Astrocyte of the cerebellum (primary cell): ENCODE measurements at regions not wholly inside any gene's neighbourhood (a gene's known extent, or its start where the extent isn't known, plus 50 kb on each side); places are given as distances from the start of the nearest gene placed in this dataset.
"Not testable (repeated sequence)": the region's sequence is repeated elsewhere in the genome, so short reads cannot be mapped to it uniquely, and the experiment has no call there.

Experiments
- DNase-seq: peaks from one replicate; pipeline ENCODE4 v3.0.0-alpha.2; 2011; ENCODE audit warnings: low read depth
- H3K4me3 ChIP-seq: 2 replicates; pipeline ENCODE4 v1.5.1; 2011; ENCODE audit warnings: mild to moderate bottlenecking, low read depth, low read length, moderate library complexity
- CTCF ChIP-seq: IDR thresholded peaks from 2 replicates; pipeline ENCODE4 v1.5.1; 2012; ENCODE audit warnings: low read length, low read depth, moderate library complexity, mild to moderate bottlenecking; ENCODE audit errors: missing control alignments
- in situ Hi-C: cut with HindIII; loops from 2 replicates; pipeline ENCODE4 v1.10.0; 2017; ENCODE audit warnings: low sequenced_read_pairs

DNA sequence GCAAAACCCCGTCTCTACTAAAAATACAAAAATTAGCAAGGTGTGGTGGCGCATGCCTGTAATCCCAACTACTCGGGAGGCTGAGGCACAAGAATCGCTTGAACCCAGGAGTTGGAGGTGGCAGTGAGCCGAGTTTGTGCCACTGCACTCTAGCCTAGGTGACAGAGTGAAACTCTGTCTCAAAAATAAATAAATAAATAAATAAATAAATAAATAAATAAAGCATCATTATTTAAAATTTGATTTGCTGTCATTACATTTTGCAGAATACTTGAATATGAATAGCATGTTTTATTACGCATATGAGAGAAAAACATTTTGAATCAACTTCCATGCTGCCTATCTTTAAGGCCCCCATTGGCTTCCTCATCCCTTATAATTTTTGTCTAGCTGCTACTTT is 53.4 kb upstream of the MED14 start:
- not testable (repeated sequence) for DNase-seq, H3K4me3 ChIP-seq
- in situ Hi-C loops, result loop anchor here (5.0 kb wide), 1 partner anchor 41 kb away; no protein-coding TSS in a partner anchor

- no peak for TF ChIP-seq CTCF
- in situ Hi-C loops, result no loop called here
- no peak overlapping the region for H3K4me3 ChIP-seq
- DNase-seq, result no peak
These were observed 57.1 kb upstream of the MED14 start for GRCh38 chrX:40792433-40792832.

- H3K4me3 ChIP-seq, DNase-seq, in situ Hi-C loops: not testable (repeated sequence)
These were observed 59.4 kb upstream of the MED14 start for GRCh38 chrX:40794829-40795130.

DNA sequence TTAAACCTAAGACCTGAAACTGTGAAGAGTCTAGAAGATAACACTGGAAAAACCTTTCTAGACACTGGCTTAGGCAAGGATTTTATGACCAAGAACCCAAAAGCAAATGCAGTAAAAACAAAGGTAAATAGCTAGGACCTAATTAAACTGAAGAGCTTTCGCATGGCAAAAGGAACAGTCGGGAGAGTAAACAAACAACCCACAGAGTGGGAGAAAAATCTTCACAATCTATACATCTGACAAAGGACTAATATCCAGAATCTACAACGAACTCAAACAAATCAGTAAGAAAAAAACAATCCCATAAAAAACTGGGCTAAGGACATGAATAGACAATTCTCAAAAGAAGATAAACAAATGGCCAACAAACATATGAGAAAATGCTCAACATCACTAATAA is 64.4 kb upstream of the MED14 start:
- in situ Hi-C loops, DNase-seq, H3K4me3 ChIP-seq: not testable (repeated sequence)

DNA sequence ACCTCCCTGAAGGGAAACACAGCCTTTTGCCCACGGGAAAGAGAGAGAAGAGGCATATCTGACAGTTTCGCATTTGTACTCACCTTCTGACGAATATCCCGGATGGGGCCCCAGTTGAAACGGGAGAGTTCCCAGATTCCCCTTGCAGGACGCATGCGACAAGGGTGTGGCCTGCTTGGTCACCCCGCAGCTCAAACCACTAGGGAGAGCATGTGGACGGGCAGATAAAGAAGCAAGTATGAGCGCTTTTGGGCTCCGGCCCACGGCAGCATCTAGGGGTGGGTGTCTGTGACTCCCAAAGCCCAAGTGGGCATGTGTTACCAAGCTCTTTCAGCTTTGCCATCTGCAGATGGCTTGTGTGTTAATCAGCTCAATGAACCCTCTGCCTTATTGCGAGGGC is 70.1 kb upstream of the MED14 start:
- in situ Hi-C loops, result no loop called here
- DNase-seq, result no peak
- H3K4me3 ChIP-seq, result no peak overlapping the region
- TF ChIP-seq CTCF, result no peak

DNA sequence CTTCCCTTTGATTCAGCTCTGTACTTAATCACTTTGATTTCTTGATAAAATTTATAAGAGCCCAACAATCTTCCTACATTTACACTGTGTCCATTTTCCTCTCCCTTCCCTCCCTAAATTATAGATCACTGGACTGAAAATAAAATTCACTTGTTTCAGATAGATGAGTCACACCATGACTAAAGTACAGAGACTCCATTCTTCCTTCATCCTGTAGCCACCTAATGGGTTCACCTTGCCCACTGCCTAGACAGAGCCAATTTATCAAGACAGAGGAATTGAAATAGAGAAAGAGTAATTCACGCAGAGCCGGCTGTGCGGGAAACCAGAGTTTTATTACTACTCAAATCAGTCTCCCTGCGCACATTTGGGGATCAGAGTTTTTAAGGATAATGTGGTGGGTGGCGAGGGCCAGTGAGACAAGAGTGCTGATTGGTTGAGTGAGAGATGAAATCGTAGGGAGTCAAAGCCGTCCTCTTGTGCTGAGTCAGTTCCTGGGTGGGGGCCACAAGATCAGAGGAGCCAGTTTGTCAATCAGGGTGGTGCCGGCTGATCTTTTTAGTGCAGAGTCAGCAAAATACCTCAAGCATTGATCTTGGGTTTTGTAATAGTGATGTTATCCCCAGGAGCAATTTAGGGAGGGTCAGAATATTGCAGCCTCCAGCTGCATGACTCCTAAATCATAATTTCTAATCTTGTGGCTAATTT is 71.3 kb upstream of the MED14 start:
- no peak for TF ChIP-seq CTCF
- H3K4me3 ChIP-seq, result no peak overlapping the region
- in situ Hi-C loops, result no loop called here
- no peak for DNase-seq

- H3K4me3 ChIP-seq, result no peak overlapping the region
- in situ Hi-C loops, result no loop called here
- no peak for DNase-seq
- no peak for TF ChIP-seq CTCF
These were observed 72.0 kb upstream of the MED14 start for GRCh38 chrX:40807384-40807783.

DNA sequence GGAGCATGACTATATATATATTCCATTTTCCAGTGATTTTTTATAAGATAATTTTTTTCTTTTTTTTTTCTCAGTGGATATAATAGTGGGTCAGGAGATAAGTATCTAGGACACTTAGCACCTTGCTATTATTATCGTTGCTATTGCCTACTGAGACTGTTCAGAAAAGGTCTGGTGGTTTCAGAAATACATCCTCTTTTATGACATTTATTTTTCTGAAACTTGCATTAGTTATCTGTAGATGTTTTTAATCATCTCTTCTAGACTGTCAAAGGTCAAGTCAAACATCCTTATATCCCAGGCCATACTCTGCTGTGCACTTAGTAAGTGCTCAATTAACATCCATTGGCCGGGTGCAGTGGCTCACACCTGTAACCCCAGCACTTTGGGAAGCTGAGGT is 72.9 kb upstream of the MED14 start:
- DNase-seq, result no peak
- in situ Hi-C loops, result no loop called here
- no peak overlapping the region for H3K4me3 ChIP-seq
- no peak for TF ChIP-seq CTCF
